ENCODE measurements at regions not wholly inside any gene's neighbourhood (a gene's known extent, or its start where the extent isn't known, plus 50 kb on each side); places are given as distances from the start of the nearest gene placed in this dataset.

DNA sequence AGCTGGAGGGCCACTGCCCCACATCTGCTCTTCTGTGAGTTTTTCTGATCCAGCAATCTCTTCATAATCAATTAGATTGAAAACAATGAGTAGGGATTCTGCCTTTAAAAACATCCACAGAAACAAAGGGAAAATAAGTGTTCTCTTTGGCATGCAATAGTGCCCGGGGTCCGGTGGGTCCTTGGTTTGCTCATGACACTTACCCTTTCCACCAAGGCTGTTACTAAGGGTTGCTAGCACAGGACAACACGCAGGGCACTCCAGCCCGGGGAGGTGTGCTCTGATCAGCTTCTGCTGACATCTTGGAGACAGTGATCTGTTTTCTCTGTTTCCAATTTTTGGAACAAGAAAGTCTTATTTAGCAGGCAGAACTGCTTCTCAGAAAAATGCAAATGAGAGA lies 146.7 kb downstream of the TEX36 start:
- peaks cover 16% of the 10 kb centered on the region for H3K27me3 Mint-ChIP-seq (ENCODE audit: insufficient read depth, unreplicated experiment)
- no peaks in the 10 kb centered on the region for H3K27me3 ChIP-seq (replicated peaks; ENCODE audit: control insufficient read depth, insufficient read depth, low read length)
- CTCF ChIA-PET = no interaction called here

DNA sequence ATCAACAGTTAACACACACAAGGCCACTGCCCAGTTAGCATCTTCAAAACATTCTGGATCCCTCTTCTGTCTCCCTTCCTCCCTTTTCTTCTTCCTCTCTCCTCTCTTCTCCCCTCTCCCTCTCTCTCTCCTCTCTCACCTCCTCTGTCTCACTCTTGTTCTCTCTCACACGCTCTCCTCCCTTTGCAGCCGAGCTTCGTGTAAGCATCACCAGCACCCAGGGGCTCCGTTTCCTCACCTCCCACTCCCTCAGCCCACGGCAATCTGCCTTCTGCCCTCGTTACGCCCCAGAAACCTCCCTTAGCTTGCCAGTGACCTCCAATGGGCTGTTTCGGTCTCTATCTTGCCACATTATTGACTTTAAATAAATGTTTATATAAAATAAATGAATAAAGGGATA lies 147.4 kb downstream of the TEX36 start:
- no peak overlapping the region for H3K27ac Mint-ChIP-seq (ENCODE audit: unreplicated experiment)
- BruUV-seq (replicated peaks) = no TSS peak
- ChIA-PET POLR2A (no interaction called here), CTCF (no interaction called here)
- no peaks in the 10 kb centered on the region for H3K9me3 Mint-ChIP-seq (ENCODE audit: unreplicated experiment)
- intact Hi-C loops (cut with micrococcal nuclease; ENCODE audit: unreplicated experiment) = no loop called here
- no peaks in the 10 kb centered on the region for H3K9me3 ChIP-seq
- H3K36me3 ChIP-seq (ENCODE audit: control insufficient read depth, insufficient read depth, low read length) = no peaks in the 10 kb centered on the region
- DNase-seq = no peak
- TF ChIP-seq, protein P1, sequence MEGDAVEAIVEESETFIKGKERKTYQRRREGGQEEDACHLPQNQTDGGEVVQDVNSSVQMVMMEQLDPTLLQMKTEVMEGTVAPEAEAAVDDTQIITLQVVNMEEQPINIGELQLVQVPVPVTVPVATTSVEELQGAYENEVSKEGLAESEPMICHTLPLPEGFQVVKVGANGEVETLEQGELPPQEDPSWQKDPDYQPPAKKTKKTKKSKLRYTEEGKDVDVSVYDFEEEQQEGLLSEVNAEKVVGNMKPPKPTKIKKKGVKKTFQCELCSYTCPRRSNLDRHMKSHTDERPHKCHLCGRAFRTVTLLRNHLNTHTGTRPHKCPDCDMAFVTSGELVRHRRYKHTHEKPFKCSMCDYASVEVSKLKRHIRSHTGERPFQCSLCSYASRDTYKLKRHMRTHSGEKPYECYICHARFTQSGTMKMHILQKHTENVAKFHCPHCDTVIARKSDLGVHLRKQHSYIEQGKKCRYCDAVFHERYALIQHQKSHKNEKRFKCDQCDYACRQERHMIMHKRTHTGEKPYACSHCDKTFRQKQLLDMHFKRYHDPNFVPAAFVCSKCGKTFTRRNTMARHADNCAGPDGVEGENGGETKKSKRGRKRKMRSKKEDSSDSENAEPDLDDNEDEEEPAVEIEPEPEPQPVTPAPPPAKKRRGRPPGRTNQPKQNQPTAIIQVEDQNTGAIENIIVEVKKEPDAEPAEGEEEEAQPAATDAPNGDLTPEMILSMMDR (IDR thresholded peaks at IDR 0.05; ENCODE audit: insufficient read depth in 1 of 2, low read depth in 1 of 2, low read length in 1 of 2, severe bottlenecking in 1 of 2, unreplicated experiment in 1 of 2) = no peak
- H3K36me3 Mint-ChIP-seq (ENCODE audit: insufficient read depth, unreplicated experiment) = no peaks in the 10 kb centered on the region
- H3K27me3 ChIP-seq (replicated peaks; ENCODE audit: control insufficient read depth, insufficient read depth, low read length) = no peaks in the 10 kb centered on the region
- no peaks in the 10 kb centered on the region for H3K4me1 ChIP-seq
- H3K4me1 Mint-ChIP-seq (ENCODE audit: low read depth, unreplicated experiment) = no peaks in the 10 kb centered on the region
- H3K27me3 Mint-ChIP-seq (ENCODE audit: insufficient read depth, unreplicated experiment) = peaks cover 15% of the 10 kb centered on the region
- no peak overlapping the region for H3K4me3 Mint-ChIP-seq (ENCODE audit: unreplicated experiment)
- H3K4me3 ChIP-seq (ENCODE audit: low read depth, low read length) = no peak overlapping the region

More for the DNA sequence above, 146.7 kb downstream of the TEX36 start:
- Histone ChIP-seq H3K36me3 (ENCODE audit: control insufficient read depth, insufficient read depth, low read length) (no peaks in the 10 kb centered on the region), H3K9me3 (no peaks in the 10 kb centered on the region), H3K4me3 (ENCODE audit: low read depth, low read length) (no peak overlapping the region), H3K4me1 (no peaks in the 10 kb centered on the region)
- Mint-ChIP-seq H3K4me3 (ENCODE audit: unreplicated experiment) (no peak overlapping the region), H3K27ac (ENCODE audit: unreplicated experiment) (no peak overlapping the region), H3K4me1 (ENCODE audit: low read depth, unreplicated experiment) (no peaks in the 10 kb centered on the region), H3K36me3 (ENCODE audit: insufficient read depth, unreplicated experiment) (no peaks in the 10 kb centered on the region), H3K9me3 (ENCODE audit: unreplicated experiment) (no peaks in the 10 kb centered on the region)
- intact Hi-C loops (cut with micrococcal nuclease; ENCODE audit: unreplicated experiment) = no loop called here
- TF ChIP-seq, protein P1 (IDR thresholded peaks at IDR 0.05; ENCODE audit: insufficient read depth in 1 of 2, low read depth in 1 of 2, low read length in 1 of 2, severe bottlenecking in 1 of 2, unreplicated experiment in 1 of 2) = no peak
- POLR2A ChIA-PET = no interaction called here
- BruUV-seq (replicated peaks) = no TSS peak
- DNase-seq = no peak

DNA sequence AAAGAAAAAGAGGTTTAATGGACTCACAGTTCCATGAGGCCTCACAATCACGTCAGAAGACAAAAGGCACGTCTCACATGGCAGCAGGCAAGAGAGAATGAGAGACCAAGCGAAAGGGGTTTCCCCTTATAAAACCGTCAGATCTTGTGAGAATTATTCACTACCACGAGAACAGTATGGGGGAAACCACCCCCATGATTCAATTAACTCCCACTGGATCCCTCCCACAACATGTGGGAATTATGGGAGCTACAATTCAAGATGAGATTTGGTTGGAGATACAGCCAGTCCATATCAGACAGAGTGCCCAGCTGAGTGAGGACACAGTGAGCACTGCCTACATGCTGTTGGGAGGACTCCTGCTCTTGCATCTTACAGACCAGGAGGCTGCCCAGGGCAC lies 148.4 kb downstream of the TEX36 start:
- POLR2A ChIA-PET = no interaction called here
- Histone ChIP-seq H3K27me3 (replicated peaks; ENCODE audit: control insufficient read depth, insufficient read depth, low read length) (no peaks in the 10 kb centered on the region), H3K4me3 (ENCODE audit: low read depth, low read length) (no peak overlapping the region), H3K36me3 (ENCODE audit: control insufficient read depth, insufficient read depth, low read length) (no peaks in the 10 kb centered on the region), H3K9me3 (no peaks in the 10 kb centered on the region), H3K4me1 (no peaks in the 10 kb centered on the region)
- no peaks in the 10 kb centered on the region for H3K36me3 Mint-ChIP-seq (ENCODE audit: insufficient read depth, unreplicated experiment)
- intact Hi-C loops (cut with micrococcal nuclease; ENCODE audit: unreplicated experiment) = no loop called here
- CTCF ChIA-PET = interaction anchor here (0.9 kb wide), 1 partner anchor 498 kb away, joined by 3 read pairs; no protein-coding TSS in a partner anchor
- DNase-seq = no peak
- TF ChIP-seq, protein P1 (IDR thresholded peaks at IDR 0.05; ENCODE audit: insufficient read depth in 1 of 2, low read depth in 1 of 2, low read length in 1 of 2, severe bottlenecking in 1 of 2, unreplicated experiment in 1 of 2) = no peak
- no peaks in the 10 kb centered on the region for H3K9me3 Mint-ChIP-seq (ENCODE audit: unreplicated experiment)
- H3K27me3 Mint-ChIP-seq (ENCODE audit: insufficient read depth, unreplicated experiment) = peaks cover 16% of the 10 kb centered on the region
- H3K4me1 Mint-ChIP-seq (ENCODE audit: low read depth, unreplicated experiment) = no peaks in the 10 kb centered on the region
- no peak overlapping the region for H3K27ac Mint-ChIP-seq (ENCODE audit: unreplicated experiment)
- no peak overlapping the region for H3K4me3 Mint-ChIP-seq (ENCODE audit: unreplicated experiment)
- BruUV-seq (replicated peaks) = no TSS peak
